GM12872 (cell line): ENCODE measurements at regions not wholly inside any gene's neighbourhood (a gene's known extent, or its start where the extent isn't known, plus 50 kb on each side); places are given as distances from the start of the nearest gene placed in this dataset.
A peak's percentile ranks its signal among the peaks of the same experiment; 100 is the strongest.

ENCODE experiments used
- CTCF ChIP-seq: IDR thresholded peaks from 3 replicates; pipeline ENCODE4 v1.5.1; 2011; ENCODE audit warnings: low read depth, mild to moderate bottlenecking, low read length, moderate library complexity; ENCODE audit not compliant: insufficient read depth

- TF ChIP-seq CTCF: peak; percentile 92
Measured at GRCh38 chr6:53728570-53729194, 63.1 kb upstream of the KLHL31 start.

GRCh38 chr6:53727748-53728147 lies 62.2 kb upstream of the KLHL31 start:
- TF ChIP-seq CTCF: no peak

GRCh38 chr6:53725791-53726575 lies 60.4 kb upstream of the KLHL31 start:
- peak; percentile 97 for TF ChIP-seq CTCF

GRCh38 chr6:53724501-53724900 lies 58.9 kb upstream of the KLHL31 start:
- TF ChIP-seq CTCF: no peak

GRCh38 chr6:53723331-53723730 lies 57.8 kb upstream of the KLHL31 start:
- TF ChIP-seq CTCF: no peak

- TF ChIP-seq CTCF: no peak
Measured at GRCh38 chr6:53721766-53722165, 56.2 kb upstream of the KLHL31 start.

GRCh38 chr6:53718597-53719460 lies 53.3 kb upstream of the KLHL31 start:
- TF ChIP-seq CTCF: peak; percentile 83
